CD4-positive, alpha-beta T cell treated with Interleukin-4 for 4 hours (primary cell): ENCODE measurements at regions not wholly inside any gene's neighbourhood (a gene's known extent, or its start where the extent isn't known, plus 50 kb on each side); places are given as distances from the start of the nearest gene placed in this dataset.

Experiments used
- DNase-seq: peaks from one replicate; pipeline ENCODE4 v3.0.0-alpha.2; 2020

DNA sequence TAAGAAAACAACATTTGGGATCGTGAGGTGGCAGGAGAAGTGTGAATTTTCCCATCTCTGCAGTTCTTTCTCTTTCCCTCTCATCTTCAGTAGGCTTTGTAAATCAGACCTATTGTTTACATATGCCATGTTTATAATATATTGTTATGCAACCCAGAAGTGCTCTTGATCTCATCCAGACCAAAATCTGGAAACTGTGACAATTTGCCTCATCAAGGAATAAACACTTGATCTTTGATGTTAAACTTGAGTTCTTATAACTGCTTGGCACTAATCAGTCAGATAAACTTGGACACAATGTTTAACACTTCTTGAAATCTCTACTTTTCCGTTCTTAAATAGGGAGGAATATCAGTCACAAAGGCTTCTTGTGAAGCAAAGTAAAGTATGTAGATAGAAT lies 384.7 kb downstream of the DMRT2 start:
- DNase-seq: no peak

DNA sequence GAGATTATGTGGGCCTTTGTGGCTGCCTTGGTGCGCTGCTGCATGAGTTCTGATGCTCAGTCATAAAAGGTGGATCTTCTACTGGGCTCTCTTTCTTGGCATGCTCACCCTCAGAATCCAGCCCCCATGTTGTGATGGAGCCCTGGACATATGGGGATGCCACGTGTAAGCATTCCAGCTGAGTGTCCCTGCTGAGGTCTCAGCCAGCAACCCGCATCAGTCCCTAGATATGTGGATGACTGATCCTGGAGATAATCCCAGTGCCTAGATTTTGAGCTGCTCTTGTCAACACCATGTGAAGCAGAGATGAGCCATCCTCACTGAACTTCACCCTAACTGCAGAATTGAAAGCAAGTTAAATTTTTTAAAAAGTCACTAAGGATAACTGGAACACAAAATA lies 390.1 kb downstream of the DMRT2 start:
- no peak for DNase-seq

DNA sequence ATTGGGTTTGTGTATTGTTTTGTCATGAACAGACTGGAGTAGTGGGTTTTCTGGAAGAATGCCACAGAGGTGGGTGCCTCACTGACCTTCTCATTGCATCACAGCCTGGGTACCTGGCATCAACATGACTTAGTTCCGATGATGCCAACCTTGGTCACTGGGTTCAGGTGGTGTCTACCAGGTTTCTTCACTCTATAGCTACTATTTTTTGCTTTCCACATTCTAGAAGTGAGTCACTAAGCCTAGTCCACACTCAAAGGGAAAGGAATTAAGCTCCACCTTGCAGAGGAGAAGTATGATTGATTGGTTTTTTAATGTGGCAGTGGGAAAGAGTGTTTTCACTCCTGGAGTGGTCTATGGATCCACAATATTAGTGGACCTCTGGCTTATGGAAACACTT lies 391.9 kb downstream of the DMRT2 start:
- DNase-seq: no peak

DNA sequence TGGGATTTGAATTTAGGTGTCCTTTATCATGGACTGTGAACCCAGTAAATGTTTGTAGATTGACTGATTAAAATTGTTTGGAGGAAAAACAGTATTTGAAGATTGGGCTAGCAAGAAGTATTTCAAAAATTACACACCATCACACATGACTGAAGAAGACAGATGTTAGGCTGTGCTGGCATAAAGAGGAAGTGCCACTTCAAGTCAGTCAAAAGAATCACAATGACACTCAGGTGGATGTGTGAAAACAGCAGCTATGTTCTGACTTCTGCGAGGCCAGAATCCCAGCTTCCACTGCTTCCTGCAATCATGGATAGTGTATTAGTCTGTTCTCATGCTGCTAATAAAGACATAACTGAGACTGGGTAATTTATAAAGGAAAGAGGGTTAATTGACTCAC lies 393.3 kb downstream of the DMRT2 start:
- DNase-seq: no peak

DNA sequence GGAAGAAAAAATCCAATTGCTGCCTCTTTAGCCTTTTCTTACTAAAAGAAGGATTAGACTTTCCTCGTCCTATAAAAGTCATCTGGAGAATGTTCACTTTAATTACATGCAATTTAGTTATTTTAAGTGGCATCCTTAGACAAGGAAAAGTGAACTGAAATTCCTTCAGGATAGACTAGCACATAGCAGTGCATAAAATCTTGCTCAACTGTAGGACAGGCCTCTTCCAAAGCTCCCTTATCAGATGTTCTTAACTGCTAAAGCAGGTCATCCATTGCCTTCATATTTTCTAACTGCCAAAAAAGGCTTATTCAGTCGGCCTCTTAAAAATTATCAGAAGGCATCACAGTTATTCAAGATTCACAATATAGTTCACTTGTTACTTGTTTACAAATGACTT lies 396.5 kb downstream of the DMRT2 start:
- no peak for DNase-seq

DNA sequence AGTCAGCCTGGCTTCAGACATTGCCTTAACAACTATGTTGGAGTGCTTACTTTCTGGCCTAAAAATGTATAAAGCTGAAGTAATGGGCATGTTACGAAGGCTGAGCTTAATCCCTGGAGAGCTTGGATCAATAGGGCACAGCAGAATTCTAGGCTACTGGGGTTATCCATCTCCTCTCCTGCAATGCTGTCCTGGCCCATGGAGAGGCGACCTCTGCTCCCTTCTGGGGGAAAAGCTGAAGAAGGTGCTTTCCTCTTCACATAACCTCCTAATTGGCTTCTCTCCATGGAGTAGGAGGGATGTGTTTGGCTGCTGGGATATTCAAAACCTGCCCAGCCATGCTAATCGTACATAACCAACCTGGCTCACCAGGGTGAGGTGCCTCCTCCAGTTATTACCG lies 403.5 kb downstream of the DMRT2 start:
- no peak for DNase-seq

DNA sequence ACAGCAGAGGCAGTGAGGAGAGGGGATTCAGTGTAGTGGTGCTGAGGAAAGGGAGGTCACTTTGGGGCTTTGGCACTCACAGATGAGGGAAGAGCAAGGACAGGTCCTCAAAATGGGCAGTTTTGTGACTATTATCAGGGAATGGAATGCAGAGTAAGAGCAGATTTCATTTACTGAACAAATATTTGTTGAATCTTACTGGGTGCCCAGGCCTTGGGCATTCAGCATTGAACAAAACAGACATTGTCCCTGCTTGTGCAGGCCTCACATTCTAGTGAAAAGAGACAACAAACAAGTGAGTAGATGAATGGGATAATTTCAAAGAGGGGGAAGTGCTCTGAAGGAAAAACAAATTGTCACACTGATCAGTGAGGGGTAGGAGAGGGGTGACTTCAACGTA lies 404.1 kb downstream of the DMRT2 start:
- DNase-seq: no peak

DNA sequence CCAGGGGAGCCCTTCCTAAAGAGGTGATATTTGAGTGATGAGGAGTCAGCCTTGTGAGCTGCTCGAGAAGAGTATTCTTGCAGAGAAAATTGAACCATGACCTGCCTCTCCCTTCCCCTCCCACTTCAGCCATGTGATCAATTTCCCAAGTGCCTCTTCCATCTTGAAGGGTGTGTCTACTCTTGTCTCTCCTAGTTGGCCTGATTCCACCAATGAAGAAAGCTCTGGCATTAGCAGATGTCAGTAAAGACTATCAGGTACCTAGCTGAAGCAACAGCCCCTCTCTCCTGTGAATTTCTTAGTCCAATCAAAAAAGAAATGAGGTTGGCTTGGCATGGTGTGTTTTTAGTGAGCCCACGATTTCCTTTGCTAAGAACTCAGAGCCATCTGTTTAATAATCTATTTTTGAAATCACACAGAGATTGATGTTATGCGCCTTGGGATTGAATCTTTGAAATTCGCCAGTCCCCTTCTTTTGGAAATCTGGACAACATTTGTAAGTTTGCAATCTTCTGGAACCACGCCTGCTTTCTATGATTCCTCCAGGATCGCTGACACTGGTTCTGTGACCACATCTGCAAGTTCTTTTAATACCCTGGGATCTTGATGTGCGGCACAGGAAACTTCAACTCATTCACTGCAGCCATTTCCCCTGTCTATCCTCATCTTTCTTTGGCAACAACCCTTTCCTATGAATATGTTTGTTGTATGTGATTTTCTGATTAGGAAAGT lies 404.6 kb downstream of the DMRT2 start:
- no peak for DNase-seq

DNA sequence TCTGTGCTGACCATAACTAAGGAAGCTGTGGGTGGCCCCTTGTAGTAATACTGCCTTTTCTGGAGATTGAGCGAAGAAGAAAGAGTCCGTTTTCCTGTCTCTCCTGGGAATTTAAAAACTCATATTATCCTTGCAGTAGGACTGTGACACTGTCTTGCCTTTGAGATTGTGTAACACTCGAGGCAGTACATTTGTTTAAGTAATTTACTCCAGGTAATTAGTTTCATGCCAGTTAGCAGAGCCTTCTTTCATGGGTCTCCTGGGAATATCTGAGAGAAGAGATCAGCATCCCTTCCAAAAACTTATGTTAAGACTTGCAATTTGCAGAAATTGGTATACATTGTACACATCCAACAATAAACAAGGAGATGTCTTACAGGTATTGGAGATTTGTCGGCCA lies 405.6 kb downstream of the DMRT2 start:
- no peak for DNase-seq

DNA sequence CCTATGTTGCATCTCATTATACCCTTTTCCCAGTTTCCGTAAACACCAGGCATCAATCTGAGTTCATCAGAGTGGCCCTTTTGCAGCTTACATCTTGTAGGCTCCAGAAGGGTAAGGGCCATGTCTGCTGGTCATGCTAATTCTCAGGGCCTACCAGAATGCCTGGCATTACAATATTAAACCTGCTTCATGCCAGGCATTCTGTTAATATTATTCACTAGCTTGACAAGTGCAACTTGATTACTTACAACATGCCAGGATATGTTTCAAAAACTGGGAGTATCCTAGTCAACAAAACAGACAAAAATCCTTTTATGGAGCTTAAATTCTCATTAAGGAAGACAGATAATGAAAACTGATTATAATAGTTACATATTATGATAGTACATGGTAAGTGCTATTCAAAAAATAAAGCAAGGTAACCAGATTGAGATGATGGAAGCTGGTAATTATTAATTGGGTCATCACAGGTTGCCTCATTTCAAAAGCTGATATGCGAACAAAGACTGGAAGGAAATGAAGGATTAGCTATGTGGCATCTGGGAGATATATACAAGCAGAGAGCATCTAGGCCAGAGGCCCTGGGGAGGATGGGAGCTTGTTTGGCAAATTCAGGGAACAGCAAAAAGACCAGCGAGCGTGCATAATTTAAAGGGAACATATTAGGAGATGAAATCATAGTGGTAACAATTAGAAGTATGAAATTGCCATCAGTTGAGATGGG lies 406.3 kb downstream of the DMRT2 start:
- DNase-seq: no peak

DNA sequence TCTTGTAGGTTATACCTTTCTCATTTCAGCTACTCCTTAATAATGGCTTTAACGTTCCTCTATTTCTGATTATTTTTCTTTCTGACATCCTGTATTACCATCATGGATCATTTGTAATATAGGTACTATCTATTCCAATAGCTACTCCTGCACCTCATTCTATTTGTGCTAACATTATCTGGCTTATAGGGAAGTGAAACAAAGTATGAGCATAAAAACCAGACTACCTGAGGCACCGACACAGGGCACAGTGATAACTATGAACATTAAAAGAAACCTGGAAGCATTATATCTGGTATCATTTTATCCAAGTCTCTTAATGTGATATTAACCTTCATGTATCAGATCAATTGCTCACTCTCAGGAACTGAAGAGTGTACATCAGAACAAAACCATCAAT lies 407.3 kb downstream of the DMRT2 start:
- no peak for DNase-seq

DNA sequence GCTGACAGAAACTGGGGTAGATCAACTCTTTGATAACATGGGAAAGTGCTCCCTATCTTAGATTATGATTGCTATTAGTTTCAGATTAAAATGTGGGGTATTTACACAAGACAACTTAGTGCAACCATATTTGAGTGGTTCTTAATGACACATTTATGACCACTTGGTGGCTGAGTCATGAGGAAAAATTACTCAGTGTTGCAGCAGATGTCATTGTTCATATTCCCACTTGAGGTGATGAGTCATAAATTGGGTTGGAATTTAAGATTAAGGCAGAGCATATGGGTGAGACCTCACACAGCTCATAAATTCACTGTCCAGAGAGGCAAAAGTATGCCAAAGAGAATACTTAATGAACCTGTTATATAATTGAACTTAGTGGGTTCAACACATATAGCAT lies 408.3 kb downstream of the DMRT2 start:
- DNase-seq: no peak

DNA sequence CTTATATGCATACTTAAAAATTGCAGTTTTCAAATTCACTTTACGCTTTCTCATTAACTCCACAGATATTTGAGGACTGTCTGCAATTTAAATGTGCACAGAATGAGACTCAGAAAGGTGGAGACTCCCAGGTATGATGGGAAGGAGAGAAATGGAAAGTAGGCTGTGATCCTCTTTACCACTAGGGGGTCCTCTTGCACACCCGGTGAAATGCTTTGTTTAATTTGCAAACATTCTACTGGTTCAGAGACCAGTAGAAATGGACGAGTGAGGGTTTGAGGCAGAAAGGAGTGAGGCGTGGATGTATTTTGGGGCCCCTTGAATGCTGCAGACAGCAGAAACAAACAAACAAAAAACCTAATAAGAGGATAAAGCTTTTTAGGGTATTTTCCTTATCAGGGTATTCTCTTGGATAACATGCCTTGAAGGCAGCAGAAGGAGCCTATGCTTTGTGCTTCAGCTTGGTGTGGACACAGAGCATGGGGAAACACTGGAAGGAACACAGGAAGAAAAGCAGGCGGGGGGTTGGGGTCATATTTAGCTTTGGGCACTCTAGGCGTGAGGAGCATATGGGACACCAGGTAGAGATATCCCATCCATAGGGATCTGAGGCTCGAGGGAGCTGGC lies 410.1 kb downstream of the DMRT2 start:
- no peak for DNase-seq

DNA sequence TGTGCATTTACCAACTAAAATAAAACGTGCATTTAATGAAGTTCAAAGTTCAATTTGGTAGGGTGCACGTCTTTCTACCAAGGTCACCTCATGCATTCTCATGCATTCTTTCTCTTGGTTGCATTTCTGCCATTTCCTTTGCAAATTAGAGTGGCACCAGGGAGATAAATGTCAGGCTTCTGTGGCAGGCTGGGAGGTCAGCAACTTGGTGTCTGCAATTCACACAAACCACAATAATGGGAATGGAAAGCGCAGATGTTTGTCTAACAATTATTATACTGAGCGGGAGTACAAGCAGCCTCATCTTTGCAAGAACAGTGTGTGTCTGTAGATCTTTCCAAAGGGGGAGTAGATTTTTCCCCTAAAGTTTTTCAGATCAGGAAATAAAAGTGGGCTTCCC lies 411.7 kb downstream of the DMRT2 start:
- DNase-seq: no peak

DNA sequence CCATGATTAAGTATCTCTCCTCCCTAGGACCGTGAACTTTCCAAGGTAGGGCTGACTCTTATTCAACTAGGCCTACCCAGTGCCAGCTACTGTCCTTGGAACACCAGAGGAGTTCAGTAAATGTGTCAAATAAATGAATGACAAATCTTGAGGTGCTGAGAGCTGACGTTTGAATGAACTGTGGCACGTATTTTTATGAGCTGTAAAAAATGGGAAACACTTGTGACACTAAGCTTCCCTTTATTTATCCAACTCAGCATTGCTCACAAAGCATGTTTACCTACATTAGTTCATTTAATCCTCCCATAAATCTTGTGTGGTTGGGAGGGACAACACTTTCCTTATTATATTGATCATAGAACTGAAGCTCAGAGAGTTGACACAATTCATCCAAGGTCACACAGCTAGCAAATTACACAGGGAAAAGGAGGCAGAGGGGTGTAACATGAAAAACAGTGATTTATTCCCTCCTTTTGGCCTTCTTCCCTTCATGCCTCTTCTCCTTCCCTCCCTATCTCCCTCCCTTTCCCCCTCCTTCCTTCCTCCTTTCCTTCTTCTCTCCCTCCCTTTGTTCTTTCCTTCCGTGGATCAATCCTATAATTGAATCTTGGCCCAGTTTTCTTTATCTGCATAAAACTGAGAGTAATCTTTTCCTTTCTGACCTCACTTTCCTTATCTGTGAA lies 412.6 kb downstream of the DMRT2 start:
- no peak for DNase-seq

DNA sequence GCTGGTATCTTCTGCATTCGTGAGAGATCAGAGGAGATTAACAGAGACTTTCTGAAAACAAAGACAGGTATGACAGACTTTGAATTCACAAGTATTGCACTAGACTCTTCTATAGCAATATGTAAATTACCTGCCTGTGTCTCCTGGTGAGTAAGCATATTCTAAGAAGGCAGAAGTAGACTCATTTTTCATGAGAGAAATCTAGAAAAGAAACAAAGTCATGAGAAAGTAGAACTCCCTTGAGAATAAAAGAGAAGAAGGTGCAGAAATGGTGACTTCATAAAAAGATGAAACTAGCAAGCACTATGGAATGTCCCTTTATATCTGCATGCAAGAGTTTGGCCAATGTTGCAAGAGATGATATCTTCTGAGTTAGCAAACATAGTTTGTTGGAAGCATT lies 419.8 kb downstream of the DMRT2 start:
- DNase-seq: no peak

DNA sequence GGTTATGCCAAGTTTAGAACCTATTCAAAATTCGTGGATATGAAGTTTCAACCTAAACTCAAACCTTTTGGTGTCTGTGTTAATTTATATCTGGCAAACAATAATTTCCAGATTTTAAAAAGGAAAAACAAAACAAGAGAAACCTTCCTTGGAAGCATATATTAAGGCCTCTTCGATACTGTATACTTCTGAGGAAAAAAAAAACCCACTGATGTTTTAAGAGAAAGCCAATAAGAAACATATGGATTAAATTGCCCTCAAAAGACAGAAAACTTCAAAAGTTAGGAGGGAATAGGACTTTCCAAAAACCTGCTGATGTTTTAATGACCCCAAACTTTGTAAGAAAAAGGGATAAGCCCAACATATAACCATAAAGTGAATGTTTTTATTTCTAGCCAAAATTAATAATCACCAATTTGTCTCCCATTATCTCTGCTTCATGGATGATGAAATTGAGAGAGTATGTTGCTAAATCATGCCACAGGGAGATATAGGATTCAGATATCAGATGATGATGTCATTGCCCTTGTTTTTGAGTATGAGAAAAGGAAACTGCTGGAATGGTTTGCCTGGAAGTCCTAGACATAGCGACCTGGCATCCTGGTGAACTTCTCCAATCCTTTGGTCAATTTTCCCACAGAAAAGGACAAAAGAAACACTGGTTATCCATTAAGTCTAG lies 423.9 kb downstream of the DMRT2 start:
- no peak for DNase-seq

DNA sequence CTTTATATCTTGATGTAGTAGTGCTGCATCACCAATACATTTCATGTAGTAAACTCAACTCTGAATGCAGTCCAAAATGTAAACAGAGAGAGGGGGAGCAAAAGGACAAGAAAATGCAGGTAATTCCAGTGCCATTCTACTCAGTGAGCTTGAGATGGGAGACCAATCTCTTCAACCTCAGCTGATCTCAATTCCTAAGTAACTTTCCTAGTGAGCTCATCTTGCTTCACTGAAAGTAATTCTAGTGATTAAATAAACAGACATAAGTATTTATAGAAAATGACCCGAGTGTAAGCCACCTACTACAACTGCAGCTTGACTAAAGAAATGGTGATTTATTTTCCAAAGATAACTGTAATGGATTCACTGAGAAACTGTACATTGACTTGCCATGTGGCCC lies 424.5 kb downstream of the DMRT2 start:
- DNase-seq: no peak

DNA sequence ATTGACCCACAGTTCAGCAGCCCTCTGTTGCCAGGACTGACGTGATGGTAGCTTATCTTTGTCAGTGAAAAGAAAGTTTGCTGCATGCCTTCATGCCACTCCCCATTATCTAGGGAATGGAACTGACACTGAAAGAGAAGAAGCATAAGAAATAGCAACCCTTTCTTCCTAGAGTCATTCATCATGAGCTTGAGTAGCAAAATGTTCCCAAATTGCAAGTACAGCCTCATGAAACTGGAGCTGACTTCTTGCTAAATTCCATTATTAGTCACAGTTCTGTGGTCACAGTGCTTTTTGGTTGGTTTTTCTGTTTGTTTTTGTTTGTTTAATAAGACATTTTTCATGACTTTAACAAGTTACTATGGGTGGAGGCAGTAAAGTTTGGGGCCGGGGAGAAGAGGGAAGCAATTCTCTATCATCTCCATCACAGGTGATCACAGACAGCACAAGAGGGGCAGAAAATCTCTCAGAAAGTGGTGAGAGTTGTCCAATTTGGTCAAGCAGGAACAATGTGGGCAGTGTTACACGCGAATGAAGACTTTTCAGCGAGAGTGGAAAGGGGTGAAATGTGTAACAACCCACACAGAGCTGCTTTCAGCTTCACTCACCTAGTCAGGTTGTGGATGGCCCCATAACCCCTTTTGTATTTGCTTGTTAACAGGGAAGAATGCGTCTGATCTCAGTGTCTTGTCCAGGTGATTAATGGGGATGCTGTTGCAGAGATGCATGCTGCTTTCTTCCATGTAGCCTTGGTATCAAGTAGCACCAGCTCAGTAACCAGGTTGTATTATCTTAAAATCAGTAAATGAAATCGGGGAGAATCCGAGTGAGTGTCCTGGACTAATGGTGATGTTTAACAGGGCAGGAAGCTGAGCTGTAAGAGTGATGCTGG lies 440.4 kb downstream of the DMRT2 start:
- no peak for DNase-seq

DNA sequence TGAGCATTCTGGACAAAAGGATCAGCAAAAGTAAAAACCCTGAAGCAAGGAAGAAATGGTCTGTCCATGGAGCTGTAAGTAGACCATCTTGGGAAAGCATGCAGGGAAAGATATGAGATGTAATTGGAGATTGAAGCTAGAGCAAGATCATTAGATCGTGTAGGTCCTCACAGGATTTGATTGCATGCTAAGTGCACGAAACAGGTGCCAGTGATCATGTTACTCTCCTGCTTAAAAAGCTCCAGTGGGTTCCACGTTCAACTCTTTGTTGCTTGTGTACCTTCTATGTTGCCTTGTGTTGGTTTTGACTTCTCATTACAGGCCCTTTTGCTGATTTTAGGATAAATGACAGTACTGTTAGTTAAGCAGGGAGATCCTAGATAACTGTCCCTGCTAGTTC lies 442.0 kb downstream of the DMRT2 start:
- DNase-seq: no peak

DNA sequence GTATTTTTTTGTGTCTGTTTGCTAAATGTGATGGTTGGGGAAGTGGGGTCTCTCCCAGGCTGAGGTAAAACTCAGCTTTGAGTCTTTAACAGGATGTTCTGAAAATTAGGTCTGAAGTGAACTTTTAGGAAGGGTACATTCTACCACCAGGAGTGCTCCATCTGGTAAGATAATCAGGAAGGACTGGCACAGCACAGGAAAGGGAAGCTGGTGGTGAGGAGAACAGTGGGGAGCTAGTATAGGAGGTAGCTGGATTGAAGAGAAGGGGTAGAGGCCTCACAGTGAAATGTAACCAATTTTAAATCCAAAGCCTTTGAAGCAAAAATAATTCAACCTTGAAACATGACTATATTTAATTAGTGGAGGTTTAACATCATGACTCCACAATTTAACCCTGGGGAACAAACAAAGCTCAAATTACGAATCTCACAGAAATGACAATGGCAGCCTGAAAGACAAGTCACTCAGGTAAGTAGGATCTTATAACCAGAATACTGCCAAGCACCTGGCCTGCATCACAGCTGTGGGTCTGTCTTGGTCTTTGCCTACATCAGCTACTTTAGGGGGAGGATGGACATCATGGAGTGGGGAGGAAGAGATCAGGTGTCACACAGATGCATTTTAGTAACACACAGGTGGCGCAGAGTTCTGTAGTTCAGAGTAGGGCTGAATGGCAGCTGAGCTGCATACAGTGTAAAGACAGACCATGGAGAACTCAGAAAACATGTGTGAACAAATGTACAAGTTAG lies 445.3 kb downstream of the DMRT2 start:
- no peak for DNase-seq
